NOMO-1 (cell line): ENCODE measurements at regions not wholly inside any gene's neighbourhood (a gene's known extent, or its start where the extent isn't known, plus 50 kb on each side); places are given as distances from the start of the nearest gene placed in this dataset.

Experiments used
- DNase-seq, 2 experiments: peaks; one replicate each; lab custom pipeline; 2025; ENCODE audit not compliant: unreplicated experiment in 2 of 2; lab: John Stamatoyannopoulos, UW

DNA sequence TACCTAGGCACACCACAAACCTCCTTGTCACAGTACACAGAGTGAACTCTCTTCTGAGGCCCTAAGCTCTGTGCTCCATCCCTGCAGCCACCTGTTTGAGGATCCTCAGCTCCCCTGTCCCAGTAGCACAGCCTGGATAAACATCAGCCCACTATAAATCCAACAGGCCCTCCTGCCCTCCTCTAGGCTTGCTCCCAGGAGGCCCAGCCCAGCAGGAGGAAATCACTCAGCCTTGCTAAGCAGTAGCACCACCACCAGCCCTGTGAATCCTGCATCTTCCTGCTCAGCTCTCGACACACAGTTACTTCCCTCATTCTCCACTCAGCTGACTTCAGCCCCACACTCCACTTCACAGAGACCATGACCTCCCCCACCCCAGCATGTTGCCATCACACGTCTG lies 273.9 kb downstream of the BCOR start:
- DNase-seq, result no peak

DNA sequence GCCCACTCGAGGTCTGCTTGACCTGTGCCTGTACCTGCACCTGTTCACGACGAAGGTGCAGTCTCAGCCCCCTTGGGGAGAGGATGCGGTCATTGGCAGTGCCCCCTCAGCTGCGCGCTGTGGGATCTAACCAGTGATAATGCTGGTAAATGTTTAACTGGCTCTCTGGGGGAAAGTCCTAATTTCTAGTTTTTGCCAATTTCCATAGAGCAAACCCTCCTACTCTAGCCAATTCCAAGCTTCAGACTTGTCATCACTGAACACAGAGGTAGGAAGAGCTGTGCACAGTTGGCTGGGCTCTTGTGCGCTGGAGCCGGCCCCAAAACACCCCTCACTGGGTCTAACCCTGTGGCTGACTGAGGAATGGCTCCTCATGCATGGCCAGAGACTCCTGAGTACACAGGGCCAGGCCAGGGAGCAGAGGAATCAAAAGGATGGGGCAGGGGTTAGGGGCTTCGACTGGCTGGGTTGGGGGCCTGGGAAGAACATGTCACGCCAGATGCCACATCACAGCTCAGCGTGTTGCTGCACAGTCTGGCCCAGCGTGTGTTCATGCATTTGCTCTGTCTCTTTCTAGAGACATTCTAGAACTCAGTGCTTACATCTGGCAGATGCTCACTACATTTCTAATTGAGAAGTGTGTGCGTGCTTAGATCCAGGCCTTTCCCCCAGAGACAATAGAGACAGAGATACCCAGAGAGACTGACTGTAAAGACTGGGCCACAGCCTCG lies 270.8 kb downstream of the BCOR start:
- DNase-seq, result no peak

DNA sequence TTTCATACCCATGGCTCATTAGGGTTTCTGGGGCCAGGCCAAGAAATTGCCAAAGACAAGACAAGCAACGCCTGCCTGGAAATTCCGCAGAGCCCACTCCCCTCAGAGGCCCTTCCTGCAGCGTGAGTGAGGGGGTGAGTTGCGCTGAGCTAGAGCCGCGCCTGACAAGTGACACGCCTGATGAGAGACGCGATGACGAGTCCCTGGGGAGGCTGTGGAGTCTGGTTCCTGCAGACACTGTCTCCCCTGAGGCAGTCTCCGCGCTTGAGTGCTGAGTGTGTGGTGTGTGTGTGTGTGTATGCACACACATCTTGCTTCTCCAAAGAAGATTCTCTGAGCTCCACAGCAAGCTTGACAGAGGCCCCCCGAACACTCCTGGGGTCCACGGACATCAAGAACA lies 269.8 kb downstream of the BCOR start:
- no peak for DNase-seq

DNA sequence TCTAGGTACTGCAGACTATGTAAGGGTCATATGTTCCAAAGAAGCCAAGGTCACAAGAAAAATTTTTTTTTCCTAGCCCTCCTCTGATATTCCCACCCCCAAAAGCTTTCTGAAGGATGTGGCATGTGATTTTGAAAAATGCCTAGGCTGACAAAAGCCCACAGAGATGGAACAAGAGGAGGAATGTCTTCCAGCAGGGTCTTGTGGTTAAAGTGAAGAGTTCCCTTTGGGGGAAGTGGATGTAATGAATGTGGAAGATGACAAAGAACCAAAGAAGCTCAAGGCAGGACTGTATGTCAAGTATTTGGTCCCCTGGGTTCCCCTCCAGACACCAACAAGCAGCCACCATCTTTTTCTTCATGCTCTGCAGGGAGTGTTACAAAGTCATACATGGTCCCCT lies 268.8 kb downstream of the BCOR start:
- DNase-seq, result no peak

DNA sequence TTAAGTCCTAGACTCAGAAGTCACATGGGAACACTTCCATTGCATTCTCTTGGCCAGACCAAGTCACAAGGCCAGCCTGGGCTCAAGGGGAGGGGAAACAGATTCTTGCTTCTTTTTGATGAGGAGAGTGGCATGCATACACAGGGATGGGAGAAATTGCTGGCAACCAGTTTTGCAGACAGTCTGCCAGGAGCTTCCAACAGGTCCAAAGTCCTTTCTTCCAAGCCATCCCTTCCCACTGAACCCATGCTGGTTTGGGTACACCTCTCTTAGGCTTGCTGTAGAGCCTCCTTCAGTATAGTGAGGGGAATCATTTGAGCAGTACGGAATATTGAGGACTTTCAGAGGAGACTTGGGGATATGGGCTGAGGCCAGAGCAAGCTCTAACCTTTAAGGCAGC lies 267.8 kb downstream of the BCOR start:
- no peak for DNase-seq

DNA sequence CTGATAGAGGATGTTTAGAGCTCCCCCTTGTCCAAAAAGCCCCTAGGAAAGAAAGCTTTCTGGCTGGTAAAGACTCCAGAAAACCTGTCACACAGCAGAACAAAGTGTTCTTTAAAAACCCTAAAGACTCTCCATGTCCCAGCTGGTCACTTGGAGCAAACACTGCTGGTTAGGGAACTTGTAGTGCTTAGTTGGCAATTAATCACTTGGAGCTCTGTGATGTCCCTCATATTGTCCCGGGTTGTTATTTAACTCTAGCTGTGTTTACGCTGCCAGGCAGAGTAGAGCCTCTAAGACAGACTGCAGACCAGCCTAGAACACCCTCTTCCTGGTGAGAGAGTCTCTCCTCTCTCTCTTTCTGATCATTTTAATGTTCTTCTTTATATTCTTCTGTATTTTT lies 267.3 kb downstream of the BCOR start:
- DNase-seq, result no peak

DNA sequence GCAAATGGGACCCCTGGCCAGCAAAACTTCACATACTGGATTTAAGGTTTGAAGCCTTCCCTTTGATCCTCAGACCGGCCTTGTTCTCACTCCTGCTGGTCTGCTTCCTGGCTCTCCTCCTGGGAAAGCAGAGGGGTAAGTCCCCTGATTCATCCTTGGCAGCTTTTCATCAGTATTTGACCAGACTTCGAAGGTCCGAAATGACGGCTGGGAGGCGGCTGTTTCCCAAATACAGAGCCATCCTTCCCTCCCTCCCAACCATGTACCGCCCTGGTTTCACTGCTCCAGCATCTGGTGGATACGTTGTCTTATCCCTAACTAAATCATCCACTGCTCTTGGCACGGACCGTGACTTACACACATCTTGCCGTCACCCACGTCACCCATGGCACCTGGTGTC lies 265.5 kb downstream of the BCOR start:
- no peak for DNase-seq

DNA sequence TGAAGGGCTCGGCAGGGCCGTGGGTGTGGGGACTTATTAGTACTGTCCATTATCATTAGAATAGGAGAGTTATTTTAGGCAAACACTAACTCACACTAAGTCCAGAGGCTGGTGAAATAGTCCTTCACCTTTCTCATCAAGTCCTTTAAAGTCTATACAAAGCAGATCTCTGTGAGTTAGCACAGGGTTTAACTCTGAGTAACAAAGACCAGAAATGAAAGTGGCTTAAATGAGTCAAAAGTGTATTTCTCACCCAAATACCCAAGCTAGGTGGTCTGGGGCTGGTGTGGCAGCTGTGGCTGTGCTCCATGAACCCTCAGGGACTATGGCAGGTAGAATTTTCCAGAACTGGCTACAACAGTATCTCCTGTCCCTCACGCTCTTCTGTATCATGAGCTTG lies 263.2 kb downstream of the BCOR start:
- DNase-seq, result no peak

DNA sequence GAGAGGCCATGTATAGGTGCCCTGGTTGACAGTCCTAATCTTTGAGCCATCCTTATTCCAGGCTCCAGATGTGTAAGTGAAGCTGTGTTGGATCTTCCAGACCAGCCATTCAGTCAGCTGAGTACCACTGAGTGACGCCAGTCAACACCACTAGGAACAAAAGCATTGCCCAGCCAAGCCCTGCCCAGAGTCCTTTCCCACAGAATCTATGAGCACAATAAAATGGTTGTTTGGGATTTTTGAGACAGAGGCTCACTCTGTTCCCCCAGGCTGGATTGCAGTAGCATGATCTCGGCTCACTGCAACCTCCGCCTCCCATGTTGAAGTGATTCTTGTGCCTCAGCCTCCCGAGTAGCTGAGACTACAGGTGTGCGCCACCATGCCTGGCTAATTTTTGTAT lies 262.5 kb downstream of the BCOR start:
- no peak for DNase-seq

DNA sequence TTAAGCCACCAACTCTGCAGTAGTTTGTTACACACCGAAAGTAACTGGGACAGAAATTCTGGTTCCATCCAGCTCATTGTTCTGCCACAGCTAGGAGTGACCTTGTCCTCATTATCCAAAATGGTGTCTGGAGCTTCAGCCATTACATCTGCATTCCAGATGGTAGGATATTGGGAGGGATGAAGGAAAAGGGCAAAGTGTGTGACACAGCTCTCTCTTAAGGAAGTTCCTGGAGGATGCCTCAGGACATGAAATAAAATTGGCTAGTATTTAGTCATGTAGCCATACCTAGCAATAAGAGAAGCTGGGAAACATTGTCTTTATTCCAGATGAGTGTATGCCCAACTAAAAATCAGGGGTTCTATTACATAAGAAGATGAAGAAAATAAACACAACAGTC lies 262.0 kb downstream of the BCOR start:
- no peak for DNase-seq

DNA sequence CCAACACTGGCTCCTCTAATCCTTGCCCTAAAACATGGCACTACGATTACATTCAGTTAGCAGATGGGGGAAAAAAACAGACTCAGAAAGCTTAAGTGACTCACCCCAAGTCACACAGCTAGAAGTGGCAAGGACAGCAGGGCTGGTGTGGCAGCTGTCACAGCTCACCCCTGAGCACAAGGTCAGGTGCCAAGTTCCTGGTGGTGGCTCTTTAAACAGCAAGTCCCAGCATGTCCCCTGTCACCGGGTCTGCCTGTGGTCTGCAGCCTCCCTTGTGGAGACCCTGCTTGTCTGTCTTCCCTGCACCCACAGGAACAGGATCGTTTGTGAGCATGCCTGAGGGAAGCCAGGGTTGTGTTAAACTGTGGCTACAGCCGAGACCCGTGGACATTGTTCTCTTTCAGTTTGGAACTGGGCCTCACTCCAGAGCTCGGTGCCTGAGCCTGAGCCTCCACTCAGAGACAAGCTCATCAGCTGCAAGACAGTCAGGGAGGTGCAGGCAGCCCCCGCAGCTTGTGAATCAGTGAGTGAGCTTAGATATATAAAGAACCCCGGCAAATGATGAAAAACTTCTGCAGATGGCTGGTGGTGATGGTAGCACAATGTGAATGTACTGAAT lies 260.8 kb downstream of the BCOR start:
- no peak for DNase-seq

DNA sequence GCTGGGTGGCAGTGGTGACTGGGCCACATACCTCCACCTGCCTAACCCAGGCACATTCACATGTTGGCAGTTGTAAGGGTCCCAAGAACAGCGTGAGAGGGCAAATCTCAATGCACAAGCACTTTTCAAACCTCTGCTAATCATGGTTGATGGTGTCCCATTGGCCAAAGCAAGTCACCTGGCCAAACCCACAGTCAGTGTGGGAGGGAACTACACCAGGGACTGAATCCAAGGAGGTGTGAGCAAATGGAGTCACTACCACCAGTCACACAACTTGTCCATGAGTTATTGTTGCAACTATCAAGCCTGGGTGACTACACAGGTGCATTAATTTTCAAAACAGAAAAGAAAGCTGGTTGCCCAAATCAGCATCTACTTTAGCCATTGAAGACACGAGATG lies 260.1 kb downstream of the BCOR start:
- DNase-seq, result no peak

DNA sequence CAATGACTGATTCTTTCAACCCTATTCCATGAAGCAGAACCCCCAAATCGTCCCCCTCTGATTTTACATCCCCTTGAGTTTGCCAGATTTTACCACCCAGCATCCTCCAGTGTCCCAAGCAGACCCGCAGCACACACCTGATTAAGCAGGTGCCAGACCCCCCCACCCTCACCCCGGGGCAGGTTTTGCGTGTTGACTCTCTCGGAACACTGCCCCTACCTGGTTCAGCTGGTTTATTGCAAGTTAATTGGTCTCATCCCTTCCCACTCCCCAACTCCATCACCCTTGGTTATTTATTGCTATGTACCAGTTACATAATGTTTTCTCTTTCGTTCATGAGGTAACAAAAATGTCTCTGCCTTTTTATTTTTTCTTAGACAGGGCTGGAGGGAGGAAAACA lies 258.4 kb downstream of the BCOR start:
- DNase-seq, result no peak

DNA sequence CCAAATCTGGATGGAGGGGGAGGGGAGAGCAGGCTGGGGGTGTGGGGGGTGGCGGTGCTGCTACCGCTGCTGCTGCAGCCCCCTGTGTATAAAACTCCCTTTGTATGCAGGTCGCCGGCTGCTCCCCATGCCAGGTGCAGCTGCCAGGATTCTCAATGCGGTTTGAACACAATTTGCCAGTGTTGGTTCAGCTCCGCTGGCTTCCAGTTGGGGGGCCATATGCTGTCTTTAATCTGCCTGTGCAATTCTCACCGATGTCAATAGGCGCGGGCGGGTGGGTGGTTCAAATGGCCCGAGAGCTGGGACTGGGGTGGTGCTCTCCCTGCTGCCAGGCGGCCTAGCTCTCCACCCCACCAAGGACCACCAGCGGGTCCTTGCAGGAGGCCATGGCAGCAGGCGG lies 257.6 kb downstream of the BCOR start:
- no peak for DNase-seq

DNA sequence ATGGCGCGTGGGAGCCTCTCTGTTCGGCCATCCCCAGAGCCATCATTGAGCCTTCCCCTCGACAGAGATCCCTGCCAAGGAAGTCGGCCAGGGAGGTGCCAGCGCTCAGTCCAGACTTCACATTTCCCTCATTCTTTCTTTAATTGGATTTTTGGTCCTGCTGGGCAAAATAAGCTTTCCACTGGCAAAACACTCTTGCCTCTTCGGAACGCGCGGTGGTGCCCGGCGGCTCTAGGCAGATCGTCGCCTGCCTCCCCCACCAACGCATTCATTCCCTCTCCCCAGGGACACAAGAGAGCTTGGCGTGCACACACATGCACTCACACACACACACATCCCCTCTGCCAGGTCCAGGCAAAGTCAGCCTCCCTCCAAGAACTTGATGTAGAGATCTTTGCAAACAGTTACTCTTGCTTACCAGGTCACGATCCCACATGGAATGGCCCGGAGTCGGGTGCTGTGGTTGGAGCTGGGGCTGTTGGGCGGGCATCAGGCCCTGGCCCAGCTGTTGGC lies 257.1 kb downstream of the BCOR start:
- no peak for DNase-seq

DNA sequence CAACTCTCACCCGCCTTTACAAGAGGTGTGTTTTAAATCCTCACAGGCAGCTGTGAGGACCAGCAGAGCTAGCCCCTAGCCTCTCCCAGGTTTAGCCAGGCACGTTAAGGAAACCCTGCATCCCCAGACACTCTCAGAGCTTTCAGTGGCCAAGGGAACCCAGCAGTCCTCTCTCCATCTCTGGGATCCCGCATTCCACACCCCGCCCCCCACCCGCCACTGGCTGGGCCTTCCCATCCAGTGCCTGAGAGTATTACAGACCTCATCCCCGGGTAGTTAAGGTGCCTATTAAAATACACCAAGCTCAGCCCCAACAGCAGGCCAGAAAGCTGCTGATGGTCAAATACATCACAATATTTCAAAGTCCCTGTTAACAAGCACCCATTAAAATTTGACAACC lies 256.2 kb downstream of the BCOR start:
- no peak for DNase-seq

DNA sequence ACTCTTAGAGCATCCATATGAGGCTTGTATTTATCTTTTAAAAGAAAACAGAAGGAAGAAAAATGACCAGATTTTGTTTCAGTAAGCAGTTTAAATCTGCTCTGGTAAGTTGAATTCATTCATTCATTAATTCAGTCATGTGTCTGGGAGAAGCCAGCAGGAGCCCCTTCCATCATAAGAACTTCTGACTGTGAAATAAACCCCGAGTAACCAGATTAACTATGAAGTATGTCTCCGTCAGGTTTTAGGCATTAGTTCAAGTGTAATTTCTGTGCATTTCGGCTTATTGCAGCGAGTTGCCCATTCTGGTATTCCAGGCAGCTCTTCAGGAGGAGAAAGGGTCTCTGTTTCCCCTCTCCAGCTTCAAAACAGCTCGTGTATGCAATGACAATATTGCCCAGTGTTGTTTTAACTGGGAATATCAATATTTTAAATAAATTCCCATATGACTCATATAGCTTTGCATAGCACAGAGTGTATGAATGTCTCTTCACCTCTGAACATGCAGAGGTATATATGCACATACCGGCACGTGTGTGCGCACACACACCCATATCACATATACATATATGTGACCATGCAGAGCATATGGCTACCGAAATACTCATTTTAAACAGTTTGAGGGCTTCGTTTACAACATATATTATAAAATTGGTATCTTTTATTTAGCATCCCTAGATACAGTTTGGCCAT lies 255.3 kb downstream of the BCOR start:
- DNase-seq, result no peak

DNA sequence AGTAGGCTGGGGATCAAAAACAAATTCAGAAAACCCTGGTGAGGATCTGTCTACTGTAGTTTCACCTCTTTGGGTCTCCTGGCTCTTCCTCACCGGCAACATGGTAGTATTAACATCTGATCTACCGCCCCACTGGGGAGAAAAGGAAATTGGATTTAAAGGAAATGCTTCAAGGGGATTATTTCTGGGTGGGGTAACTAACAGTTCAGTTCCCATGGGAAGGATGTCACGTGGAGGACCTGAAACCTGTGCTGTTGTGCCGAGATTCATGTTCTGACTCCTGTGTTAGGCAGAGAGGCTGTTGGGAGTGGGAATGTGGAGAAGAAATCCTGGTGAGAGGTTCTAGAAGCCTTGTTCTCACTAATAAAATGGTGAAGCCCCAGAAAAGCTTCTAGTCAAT lies 254.4 kb downstream of the BCOR start:
- DNase-seq, result no peak

DNA sequence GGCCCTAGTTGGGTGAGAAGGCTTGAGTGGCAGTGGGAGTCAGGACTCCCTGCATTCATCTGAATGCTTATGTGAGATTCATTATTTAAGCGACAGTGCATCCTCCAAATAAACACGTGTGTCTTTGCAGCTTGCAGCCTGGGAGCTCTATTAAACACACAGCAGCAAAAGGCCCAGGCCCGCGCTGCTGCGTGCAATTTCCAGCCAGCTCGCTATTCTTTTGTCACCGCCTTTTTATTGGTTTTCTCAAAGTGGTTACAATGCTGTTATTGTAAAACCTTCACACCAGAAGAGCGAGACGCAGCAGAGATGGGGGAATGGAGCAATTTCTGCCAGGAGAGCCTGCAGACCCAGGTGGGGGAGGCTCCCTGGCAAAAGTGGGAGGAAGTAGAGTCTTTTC lies 252.5 kb downstream of the BCOR start:
- DNase-seq, result no peak

DNA sequence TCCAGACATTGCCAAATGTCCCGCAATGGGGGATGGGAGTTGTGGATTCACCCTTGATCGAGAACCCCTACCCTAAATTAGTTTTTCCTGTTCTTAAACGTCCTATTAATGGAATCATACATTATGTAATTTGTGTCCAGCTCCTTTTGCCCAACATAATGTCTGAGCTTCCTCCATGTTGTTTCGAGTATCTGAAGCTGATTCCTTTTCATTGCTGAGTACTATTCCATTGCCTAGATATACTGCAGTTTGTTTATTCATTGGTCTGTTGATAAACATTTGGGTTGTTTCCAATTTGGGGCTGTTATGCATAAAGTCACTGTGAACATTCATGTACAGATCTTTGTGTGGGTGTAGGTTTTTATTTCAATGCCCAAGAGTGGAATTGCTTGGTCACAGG lies 251.3 kb downstream of the BCOR start:
- DNase-seq, result no peak

DNA sequence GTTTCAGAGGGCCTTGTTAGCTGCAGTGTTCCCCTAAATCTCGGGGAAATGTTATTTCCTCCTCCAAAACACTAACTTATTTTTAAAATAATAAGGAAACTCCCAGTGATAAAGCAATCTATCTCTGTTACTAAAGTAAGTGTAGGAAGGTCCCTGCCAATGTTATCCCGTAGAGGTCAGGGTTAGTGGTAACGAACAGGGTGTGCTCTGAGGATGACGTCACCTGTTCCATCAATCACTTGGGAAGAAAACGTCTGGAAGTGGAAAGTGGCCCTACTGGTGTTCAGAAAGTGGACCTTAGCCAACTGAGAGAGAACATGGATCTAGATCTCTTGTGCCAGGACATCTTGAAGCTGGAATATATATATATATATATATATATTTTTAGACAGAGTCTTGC lies 249.5 kb downstream of the BCOR start:
- DNase-seq, result no peak

DNA sequence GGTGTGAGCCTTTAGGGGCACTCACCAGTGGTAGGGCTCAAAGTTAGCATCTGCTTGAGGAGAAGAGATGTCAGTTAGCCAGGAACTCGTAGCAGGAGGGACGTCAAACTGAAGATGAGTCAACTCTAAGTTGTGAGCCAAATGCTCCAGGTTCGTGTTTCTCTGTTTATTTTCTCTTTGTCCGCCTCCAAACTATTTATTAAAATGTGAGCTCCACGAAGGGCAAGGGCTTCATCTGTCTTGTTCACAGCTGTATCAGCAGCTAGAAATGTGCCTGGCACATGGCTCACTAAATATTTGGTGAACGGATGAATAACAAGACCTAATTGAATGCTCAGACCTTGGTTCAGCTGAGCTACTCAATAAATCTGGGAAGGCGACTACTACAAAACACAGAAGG lies 248.9 kb downstream of the BCOR start:
- DNase-seq, result no peak
